GM18508 (cell line): ENCODE measurements at regions not wholly inside any gene's neighbourhood (a gene's known extent, or its start where the extent isn't known, plus 50 kb on each side); places are given as distances from the start of the nearest gene placed in this dataset.
"Not testable (repeated sequence)": the region's sequence is repeated elsewhere in the genome, so short reads cannot be mapped to it uniquely, and the experiment has no call there.

Source experiments
- ATAC-seq: cut with Tn5 transposase; IDR thresholded peaks from one replicate; pipeline ENCODE4 v1.9.1; 2021; ENCODE audit warnings: moderate number of reproducible peaks; ENCODE audit not compliant: insufficient read depth, unreplicated experiment

DNA sequence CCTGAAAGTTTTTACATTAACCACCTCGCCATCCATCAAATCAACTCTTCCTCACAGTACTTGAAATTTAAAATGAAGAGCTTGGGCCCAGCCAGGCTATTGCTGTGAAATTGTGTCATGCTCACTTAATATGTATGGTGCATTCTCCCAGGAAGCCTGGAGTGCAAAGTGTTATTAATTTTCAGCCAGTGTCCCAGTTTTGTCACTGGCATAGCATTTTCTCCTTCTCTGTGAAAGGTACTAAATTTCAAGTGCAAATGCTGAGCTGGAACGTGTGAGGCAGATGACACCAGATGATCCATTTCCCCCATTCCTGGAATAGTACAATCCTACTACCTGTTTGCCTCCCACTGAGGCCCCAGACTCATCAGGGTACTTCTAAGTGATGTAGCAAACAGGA, 397.6 kb upstream of the ACTBL2 start:
- ATAC-seq: no peak

DNA sequence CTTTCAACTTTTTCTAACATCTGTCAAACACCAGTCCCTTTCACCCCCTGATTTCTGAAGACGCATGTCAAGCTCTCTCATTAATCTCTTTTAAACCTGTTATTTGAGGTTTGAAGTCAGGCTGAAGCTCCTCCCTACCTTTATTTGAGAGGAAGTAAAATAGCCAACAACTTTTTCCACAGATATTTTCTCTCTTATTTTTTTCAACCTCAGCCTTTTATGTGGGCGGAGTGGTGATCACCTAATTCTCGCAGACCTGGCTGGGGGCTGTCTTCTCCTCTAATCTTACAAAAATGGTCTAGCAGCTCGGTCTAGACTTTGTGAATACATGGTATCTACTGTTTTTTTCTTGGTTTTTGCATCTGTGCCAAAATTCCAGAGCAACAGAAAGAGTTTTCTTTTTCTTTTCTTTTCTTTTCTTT, 395.7 kb upstream of the ACTBL2 start:
- ATAC-seq: no peak

DNA sequence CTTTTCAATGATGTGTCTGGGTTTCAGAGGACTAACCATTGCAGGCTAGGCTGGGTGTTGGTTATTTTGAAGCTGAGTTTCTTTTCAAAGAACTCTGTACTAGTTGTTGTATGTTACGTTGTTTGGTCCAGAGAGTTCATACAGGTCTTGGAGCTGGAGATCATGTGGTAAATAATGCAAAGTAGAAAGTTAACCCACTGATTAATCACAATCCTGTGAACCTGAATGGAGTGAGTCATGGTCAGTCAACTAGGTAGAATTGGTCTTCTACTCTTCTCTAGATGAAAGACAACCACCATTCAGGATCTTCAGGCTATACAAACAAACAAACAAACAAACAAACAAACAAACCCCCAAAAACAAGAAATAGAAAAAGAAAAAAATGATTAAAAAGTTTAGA, 388.9 kb upstream of the ACTBL2 start:
- ATAC-seq: no peak

DNA sequence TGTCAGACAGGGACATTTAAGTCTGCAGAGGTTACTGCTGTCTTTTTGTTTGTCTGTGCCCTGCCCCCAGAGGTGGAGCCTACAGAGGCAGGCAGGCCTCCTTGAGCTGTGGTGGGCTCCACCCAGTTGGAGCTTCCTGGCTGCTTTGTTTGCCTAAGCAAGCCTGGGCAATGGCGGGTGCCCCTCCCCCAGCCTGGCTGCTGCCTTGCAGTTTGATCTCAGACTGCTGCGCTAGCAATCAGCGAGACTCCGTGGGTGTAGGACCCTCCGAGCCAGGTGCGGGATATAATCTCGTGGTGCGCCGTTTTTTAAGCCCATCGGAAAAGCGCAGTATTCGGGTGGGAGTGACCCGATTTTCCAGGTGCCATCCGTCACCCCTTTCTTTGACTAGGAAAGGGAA, 387.7 kb upstream of the ACTBL2 start:
- not testable (repeated sequence) for ATAC-seq

DNA sequence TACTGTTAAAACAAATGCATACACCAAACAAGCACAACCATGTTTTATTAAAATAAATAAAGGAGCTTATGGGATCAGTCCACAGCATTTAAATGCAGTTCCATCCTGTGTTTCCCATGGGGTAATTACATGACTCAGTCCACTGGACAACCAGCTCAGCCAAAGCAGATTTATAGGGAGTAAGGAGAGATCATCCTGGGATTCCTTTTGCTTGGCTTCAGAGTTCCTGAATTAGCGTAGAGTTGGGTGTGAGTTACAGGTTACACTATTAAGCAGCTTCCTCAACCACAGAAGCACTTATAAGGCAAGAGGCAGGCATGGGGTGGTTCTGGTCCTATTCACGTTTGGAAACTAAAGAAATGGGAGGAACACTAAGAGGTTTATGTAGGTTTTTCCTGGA, 381.1 kb upstream of the ACTBL2 start:
- no peak for ATAC-seq

DNA sequence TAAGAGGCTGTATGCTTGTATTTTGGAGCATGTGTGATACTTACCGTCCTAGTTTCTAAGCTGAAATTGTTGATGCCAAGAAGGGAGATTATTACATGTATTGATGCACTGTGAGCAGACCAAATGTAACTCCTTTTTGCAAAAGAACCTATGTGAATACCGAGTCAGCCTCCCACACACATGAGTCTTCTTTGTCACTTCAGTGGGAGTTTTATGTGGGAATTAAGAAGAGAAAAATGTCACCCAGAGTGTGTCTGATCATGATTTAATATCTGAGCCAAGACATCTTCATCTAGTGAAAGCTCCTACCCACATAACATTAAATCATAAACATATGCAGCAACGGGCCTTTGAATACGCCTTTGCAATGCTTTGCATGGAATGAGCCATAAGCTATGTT, 380.3 kb upstream of the ACTBL2 start:
- ATAC-seq: no peak

DNA sequence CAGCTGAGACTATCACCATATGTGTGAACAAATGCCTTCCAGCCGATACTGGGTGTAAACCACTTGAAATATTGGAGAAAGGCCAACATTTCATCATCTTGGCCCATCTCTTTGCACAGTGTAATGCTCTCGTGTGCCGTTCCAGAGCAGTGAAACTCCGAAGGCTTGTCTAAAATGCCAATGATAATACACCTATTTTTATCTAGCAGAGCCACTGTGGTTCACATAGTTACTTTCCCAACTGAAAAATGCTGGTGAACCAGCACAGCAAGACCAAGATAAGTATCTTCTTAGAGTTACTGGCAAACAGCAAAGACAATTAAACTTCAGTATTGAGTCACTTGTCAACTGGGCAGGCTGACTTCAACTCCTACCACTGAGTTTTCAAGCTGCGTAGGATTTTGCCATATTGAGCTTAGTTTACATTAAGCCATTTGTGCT, 379.9 kb upstream of the ACTBL2 start:
- ATAC-seq: no peak

DNA sequence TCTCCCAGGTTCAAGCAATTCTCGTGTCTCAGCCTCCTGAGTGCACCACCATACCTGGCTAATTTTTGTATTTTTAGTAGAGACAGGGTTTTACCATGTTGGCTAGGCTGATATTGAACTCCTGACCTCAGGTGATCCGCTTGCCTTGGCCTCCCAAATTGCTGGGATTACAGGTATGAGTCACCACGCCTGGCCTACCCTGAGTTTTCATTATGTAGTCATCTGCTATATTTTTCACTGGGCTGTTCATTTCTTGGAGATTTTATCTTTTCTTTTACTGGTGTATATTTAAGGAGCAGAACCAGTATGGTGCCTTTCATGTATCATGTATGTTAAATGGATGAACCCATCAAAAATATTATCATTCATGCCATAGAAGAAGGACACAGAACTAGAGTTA, 377.0 kb upstream of the ACTBL2 start:
- ATAC-seq: no peak

DNA sequence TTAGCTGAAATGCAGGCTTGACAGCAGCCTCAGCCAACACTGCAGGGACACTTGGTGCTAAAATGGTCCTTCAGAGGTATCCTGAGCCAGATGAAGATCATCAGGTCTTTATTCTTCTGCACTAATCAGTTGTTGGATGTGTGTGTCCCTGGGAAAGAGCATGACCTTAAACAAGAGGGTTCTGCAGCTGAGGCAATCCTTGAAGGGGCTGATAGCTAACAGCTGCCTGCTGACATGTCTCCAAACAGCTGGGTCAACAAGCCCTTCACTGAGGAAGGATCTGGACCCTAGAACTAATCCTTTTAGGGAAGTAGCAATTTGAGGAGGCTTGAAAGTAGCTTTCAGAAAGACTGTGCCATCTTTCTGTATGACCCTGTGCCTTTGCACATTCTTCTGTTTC, 376.3 kb upstream of the ACTBL2 start:
- ATAC-seq: no peak

DNA sequence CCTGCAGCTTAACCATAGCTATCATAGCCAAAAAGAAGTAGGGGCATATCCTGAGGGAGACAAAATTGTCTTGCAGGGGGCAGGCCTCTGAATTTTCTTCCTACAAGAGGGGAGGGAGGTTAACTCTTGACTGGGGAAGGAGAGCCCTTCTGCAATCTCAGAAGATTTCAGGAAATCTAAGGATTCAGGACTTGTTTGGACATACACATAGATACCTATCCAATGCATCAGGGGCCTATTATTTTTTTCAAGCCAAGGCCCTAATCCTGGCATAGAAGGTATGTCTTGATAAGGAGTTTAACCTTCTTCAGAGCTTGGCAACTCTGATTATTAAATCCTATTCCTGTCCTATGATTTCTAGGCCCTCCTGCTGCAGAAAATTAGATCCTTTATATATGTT, 375.1 kb upstream of the ACTBL2 start:
- ATAC-seq: no peak

DNA sequence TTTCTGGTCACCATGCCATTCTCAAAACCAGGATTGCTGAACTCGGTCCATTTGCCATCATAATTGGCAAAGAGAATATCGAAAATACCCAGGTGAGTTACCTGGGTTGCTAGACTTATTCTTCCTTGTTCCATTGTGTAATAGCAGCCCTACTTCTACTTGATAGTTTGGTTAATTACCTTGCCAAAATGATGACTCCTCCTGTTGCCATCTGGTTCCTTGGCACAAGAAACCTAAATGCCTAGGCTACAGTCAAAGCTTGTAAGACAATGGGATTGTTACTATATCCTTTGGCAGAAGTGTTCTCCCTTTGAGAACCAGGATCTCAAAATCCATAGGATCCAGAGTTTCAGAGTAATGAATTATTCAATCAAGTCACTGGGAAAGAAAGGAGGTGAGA, 373.2 kb upstream of the ACTBL2 start:
- ATAC-seq: no peak

DNA sequence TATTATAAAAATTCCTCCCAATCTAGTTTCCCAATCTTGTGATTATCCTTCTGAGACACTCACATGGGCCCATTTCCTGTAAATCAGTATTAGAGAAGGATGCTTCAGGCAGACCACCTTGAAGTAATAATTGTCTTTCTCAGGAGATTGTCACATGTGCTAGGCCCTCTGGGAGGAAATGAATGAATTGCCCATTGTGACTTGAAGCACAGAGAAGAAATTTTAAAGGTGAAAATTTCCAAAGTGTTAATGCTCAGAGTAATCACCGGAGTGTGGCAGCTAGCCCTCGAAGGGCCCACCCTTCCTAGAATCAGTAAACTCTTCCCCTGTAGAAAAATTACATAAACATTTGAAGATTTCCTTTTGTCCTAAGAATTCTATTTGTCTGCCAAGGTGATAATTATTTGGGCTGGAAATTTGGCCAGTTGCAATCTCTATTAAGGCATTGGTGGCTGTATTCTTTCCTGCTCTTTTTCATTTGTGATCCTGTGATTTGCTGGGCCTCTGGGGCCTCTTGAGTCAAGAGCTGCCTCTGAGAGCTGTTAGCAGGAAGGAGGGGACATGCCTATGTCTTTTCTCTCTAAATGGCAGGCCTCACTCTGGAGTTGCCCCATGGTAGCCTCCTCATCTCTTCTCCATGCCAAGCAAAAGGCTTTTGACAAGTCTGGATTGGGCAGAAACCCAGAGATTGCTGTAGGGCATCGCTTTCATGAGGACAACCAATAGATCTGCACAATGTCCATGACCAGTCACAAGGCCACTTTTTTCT, 371.5 kb upstream of the ACTBL2 start:
- no peak for ATAC-seq

DNA sequence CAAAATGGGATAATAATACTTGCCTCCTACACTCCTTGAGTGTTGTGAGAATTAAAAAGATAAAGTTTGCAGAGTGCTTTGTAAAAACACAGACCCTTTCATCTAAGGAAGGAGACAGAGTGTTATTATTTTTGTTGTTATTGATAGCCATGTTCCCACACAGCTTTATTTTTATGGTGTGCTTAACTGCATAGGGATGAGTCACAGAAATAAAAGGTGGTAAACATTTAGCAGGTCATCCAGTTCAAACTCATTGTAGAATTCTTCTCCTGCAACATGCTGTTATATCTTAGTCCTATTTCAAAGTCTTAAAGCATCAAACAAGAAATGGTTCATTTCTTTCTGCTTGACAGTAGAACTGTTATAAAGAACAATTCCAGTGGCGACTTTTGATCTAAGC, 367.5 kb upstream of the ACTBL2 start:
- no peak for ATAC-seq

DNA sequence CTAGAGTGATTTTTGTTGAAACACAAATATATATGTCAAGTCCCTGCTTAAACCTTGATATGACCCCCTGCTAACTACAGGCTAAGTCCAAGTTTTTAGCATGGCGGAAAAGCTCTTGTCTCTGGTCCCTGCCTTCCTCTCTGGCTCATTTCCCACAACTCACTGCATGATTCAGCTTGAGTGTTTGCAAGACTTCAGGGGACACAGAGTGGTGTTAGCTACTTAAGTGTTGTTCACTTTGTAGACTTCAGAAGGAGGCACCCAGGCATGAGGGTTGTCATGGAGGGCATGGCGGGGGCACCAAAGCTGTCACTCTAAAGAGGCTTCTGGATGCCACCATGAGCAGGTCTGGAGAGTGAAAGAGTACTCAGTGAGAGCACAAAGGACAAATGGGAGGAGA, 362.4 kb upstream of the ACTBL2 start:
- no peak for ATAC-seq

DNA sequence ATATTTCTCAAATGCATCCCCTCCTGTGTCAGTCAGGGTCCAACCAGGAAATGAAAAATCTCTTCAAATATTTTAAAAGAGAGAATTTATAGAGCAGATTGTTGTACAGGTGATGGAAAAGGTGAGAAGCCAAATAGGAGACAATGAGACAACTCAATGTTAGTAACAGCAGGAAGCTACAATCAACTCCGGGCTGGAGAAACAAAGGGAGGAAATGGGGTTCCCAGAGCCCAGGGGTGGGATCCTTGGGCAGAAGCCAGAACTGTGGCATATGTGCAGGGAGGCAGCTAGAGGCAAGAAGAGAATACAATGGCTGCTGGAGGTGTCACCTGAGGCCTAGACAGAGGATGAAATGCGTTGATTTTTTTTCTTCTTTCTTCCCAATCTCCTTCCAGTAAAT, 361.8 kb upstream of the ACTBL2 start:
- no peak for ATAC-seq

DNA sequence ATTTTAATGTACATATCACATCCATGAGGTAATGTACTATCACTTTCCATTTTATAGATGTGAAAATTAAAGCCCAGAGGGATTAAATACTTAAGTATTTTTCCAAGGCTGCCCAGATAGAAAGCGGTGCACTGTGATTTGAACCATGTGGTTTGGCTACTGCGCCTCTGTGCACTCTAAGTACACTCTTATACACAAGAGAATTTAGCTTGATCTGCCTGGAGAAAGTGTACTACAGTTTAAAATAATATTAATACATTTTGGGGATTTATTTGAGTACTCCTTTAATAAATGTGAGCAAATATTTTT, 360.4 kb upstream of the ACTBL2 start:
- no peak for ATAC-seq

DNA sequence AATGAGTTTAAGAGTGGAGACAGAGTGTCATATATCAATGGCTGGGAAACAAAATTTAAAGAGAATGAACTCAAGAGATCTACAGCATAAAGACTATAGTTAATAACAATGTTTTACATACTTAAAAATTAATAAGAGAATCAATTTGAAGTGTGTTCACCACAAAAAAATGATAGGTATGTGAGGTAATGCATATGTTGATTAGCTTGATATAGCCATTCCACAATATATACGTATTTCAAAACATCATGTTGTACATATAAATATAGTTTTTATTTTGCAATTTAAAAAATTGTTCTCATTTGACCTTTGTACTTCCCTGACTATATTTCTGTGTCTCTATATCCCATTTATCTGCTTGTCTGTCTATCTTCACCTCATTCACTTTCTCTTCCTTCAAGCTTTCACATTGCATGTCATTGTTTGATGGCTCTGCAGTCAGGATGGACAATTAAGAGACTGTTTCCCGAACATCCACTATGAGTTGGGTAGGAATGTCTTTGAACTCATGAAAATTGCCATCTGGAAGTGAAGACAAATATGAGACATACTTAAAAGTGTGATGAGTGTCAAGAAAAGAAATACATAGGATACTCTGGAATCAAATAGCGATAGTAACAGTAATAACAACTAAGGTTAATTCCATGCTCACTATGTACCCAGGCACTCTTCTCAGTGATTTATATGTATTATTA, 359.9 kb upstream of the ACTBL2 start:
- ATAC-seq: no peak

DNA sequence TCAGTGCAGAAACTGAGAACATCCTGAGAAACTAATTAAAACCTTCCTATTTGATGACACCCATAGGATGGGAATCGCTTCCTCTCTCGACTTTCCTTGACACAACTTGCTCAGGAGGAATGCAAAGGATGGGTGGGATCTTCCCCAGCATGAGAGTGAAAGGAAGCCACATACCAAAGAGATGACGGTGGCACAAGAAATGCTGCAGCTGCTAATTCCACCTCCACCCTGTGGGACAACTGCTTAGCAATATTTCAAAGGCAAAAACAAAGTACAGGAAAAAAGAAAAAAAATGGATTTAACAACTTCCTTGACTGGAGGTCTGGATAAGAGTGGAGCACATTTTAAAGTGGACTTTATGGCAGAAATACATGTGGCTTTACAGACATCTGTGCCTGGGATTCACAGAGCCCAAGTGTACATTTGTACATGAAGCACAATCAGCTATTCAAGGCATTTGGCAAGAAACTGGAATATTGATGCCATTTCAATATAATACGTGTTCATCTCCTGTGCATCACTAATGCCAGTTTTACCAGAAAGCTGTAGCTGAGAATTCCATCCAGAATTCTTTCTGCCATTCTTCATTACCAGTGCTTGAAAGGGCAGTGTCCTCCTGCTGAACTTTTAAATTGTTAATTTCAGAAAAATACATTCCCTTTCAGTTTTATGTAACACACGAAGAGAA, 359.2 kb upstream of the ACTBL2 start:
- no peak for ATAC-seq

DNA sequence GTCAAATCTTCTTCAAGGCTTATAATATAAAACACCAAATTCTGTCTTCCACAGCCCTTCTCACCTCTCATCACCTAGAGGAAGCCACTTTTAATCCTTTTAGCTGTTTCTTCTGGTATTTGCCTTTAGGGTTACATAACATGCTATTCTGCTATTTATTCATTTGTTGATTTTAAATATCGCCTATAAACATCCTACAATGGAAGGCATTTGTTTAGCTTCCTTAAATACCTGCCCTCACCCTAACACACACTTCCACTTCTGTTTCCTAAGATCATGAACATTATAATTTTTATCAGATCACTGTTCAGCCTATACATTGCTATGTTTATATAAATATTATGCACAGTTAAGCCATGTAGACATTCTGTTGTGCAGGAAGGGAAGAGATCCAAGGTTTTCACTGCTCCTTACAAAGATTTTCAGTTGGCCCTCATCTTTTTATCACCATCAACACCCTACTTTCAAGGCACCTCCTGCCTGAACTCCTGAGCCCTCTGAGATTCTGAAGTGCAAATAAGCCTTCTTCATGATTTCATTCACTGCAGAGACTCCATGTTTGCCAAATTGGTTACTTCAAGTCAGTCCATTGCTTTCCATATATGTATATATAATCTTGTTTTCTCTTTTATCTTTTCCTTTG, 356.9 kb upstream of the ACTBL2 start:
- no peak for ATAC-seq

DNA sequence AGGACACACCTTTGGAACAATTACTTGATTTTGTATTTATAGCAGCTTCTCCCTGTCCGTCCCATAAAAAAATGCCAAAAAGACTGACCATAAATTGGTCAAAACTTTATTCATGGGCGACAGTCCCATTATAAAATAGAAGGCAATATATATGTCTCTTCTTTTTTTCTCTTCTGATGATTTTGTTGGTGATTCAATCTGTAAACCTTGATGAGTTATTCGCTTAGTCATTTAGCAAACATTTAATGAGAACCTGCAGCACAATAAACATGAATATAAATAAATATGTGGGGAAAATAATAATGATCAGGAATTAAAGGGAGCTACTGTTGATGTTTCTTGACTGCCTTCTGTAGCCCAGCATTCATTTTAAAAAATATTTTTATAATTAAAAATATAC, 356.4 kb upstream of the ACTBL2 start:
- ATAC-seq: no peak

DNA sequence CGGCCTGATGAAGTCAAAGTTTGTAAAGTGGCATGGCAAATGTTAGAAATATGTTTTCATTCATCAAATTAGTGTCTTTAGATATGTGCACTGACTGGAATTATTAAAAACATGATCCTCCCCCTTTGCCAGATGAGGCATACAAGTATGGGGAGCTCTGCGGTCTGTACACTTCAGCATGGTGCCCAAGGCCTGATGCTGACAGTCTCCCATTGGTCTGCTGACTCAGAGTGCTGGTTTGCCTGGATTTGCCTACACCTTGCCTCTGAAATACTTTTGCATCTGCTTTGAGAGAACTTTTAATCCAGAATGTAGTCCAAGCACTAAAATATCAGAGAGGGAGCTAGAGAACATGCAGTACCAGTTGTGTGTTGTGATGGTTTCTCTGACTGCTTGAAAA, 354.3 kb upstream of the ACTBL2 start:
- no peak for ATAC-seq
